ENCODE measurements at regions not wholly inside any gene's neighbourhood (a gene's known extent, or its start where the extent isn't known, plus 50 kb on each side); places are given as distances from the start of the nearest gene placed in this dataset.

DNA sequence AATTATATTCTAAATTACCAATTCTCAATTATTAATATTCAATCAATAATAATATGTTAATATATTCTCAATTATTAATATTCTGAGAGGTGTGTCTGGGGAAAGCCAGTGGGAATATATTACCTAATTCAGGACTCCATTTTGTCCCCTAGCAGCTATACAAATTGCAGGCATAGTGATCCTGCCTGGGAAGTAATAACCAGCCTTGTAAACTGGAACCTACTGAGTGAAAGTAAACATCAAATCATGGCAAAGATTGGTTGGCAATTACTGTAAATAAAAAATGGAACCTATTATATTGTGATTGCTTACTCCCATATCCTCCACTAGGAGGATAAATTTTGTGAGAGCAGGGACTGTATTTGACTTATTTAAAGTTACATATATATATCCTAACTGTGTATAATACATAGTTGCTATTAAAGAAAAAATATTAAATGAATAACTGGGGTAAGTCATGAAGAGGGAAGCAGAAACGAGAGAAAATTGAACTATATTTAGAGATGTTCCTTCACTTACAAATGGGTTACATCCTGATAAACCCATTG, 150.5 kb upstream of the ELL2 start:
- TF ChIP-seq NPAS2 (CRISPR knock-in tag; IDR thresholded peaks at IDR 0.05; ENCODE audit: borderline replicate concordance) (no peak), POLR2A (IDR thresholded peaks at IDR 0.05; ENCODE audit: low read length) (no peak), ESRRA (IDR thresholded peaks at IDR 0.05; ENCODE audit: borderline replicate concordance, low read length) (no peak), NR3C1 (IDR thresholded peaks at IDR 0.05) (no peak), SMC3 (IDR thresholded peaks at IDR 0.05) (no peak)
- TF ChIP-seq, protein P1, sequence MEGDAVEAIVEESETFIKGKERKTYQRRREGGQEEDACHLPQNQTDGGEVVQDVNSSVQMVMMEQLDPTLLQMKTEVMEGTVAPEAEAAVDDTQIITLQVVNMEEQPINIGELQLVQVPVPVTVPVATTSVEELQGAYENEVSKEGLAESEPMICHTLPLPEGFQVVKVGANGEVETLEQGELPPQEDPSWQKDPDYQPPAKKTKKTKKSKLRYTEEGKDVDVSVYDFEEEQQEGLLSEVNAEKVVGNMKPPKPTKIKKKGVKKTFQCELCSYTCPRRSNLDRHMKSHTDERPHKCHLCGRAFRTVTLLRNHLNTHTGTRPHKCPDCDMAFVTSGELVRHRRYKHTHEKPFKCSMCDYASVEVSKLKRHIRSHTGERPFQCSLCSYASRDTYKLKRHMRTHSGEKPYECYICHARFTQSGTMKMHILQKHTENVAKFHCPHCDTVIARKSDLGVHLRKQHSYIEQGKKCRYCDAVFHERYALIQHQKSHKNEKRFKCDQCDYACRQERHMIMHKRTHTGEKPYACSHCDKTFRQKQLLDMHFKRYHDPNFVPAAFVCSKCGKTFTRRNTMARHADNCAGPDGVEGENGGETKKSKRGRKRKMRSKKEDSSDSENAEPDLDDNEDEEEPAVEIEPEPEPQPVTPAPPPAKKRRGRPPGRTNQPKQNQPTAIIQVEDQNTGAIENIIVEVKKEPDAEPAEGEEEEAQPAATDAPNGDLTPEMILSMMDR (IDR thresholded peaks at IDR 0.05): no peak; the same call in 2 of the 3 replicates

Data from A549 (cell line).